GM23338 (cell line): ENCODE measurements at regions not wholly inside any gene's neighbourhood (a gene's known extent, or its start where the extent isn't known, plus 50 kb on each side); places are given as distances from the start of the nearest gene placed in this dataset.
"Not testable (repeated sequence)": the region's sequence is repeated elsewhere in the genome, so short reads cannot be mapped to it uniquely, and the experiment has no call there.

Experiments
- ATAC-seq: fragments of 200-7000 bp; cut with Tn5 transposase; 3 replicates; pipeline ENCODE4 v1.9.1; 2020
- DNase-seq: peaks from one replicate; pipeline ENCODE4 v3.0.0-alpha.2; 2015; ENCODE audit warnings: low spot score
- H2AFZ ChIP-seq: fragments of 200-600 bp; sonication (generic); 2 replicates; pipeline ENCODE4 v1.8.0; 2016; ENCODE audit warnings: antibody characterized with exemption, mild to moderate bottlenecking, moderate library complexity
- H3F3A ChIP-seq: fragments of 200-600 bp; sonication (generic); replicated peaks from 2 replicates; pipeline ENCODE4 v1.8.0; 2017; ENCODE audit warnings: antibody characterized with exemption, mixed run types, low read depth
- H3K27ac ChIP-seq: fragments of 200-600 bp; sonication (generic); 2 replicates; pipeline ENCODE4 v1.6.1; 2016; ENCODE audit warnings: low read depth
- H3K27me3 ChIP-seq: fragments of 200-600 bp; sonication (generic); 2 replicates; pipeline ENCODE4 v1.8.0; 2016; ENCODE audit warnings: mild to moderate bottlenecking, mixed run types, moderate library complexity; ENCODE audit not compliant: insufficient read depth
- H3K36me3 ChIP-seq: fragments of 200-600 bp; sonication (generic); 2 replicates; pipeline ENCODE4 v1.8.0; 2016; ENCODE audit warnings: mild to moderate bottlenecking; ENCODE audit not compliant: insufficient read depth
- H3K4me1 ChIP-seq: fragments of 200-600 bp; sonication (generic); 2 replicates; pipeline ENCODE4 v1.8.0; 2016; ENCODE audit warnings: mild to moderate bottlenecking, moderate library complexity; ENCODE audit not compliant: insufficient read depth
- H3K4me2 ChIP-seq: fragments of 200-600 bp; sonication (generic); 2 replicates; pipeline ENCODE4 v1.7.1; 2017; ENCODE audit warnings: mixed run types
- H3K4me3 ChIP-seq: fragments of 200-600 bp; sonication (generic); 2 replicates; pipeline ENCODE4 v1.6.1; 2016; ENCODE audit warnings: mixed run types
- H3K79me2 ChIP-seq: fragments of 200-600 bp; sonication (generic); replicated peaks from 2 replicates; pipeline ENCODE4 v1.8.0; 2017; ENCODE audit warnings: mild to moderate bottlenecking; ENCODE audit not compliant: insufficient read depth
- H3K9me2 ChIP-seq: fragments of 200-600 bp; sonication (generic); 2 replicates; pipeline ENCODE4 v1.8.0; 2017; ENCODE audit not compliant: insufficient read depth
- H4K20me1 ChIP-seq: fragments of 200-600 bp; sonication (generic); replicated peaks from 2 replicates; pipeline ENCODE4 v1.8.0; 2017; ENCODE audit warnings: mild to moderate bottlenecking; ENCODE audit not compliant: insufficient read depth
- H3K27ac Mint-ChIP-seq: 2 replicates; pipeline ENCODE4 v1.8.0; 2020; ENCODE audit warnings: inconsistent platforms, mild to moderate bottlenecking, moderate library complexity, mixed read lengths
- H3K27me3 Mint-ChIP-seq: 3 replicates; pipeline ENCODE4 v1.8.0; 2022; ENCODE audit warnings: low read depth, mild to moderate bottlenecking, moderate library complexity, mixed read lengths, inconsistent platforms; ENCODE audit not compliant: insufficient read depth, poor library complexity
- H3K36me3 Mint-ChIP-seq: 3 replicates; pipeline ENCODE4 v1.8.0; 2021; ENCODE audit warnings: low read depth, mild to moderate bottlenecking, inconsistent platforms, moderate library complexity, mixed read lengths
- H3K4me1 Mint-ChIP-seq: 3 replicates; pipeline ENCODE4 v1.8.0; 2020; ENCODE audit warnings: mild to moderate bottlenecking, inconsistent platforms, mixed read lengths
- H3K4me3 Mint-ChIP-seq: 3 replicates; pipeline ENCODE4 v1.8.0; 2021; ENCODE audit warnings: moderate library complexity, mild to moderate bottlenecking, inconsistent platforms, mixed read lengths
- H3K9me3 Mint-ChIP-seq: 3 replicates; pipeline ENCODE4 v1.8.0; 2020; ENCODE audit warnings: moderate library complexity, mild to moderate bottlenecking, inconsistent platforms, mixed read lengths
- CREB1 ChIP-seq: fragments of 250-450 bp; sonication (Bioruptor Pico); IDR thresholded peaks from 2 replicates; pipeline ENCODE4 v1.5.0; 2020; ENCODE audit warnings: low read depth, mild to moderate bottlenecking, moderate library complexity
- CTCF ChIP-seq, 2 experiments: fragments of 200-600 bp in 1 of 2; sonication (generic) in 1 of 2; conservative IDR thresholded peaks; 2 replicates each; pipeline versions ENCODE4 v1.5.1 to v1.6.1; 2016 to 2017; ENCODE audit warnings: antibody characterized with exemption in 2 of 2, low read depth in 2 of 2, mild to moderate bottlenecking in 2 of 2, moderate library complexity in 1 of 2
- ETS1 ChIP-seq: IDR thresholded peaks from 2 replicates; pipeline ENCODE4 v1.6.1; 2016; ENCODE audit warnings: antibody characterized with exemption
- EZH2 ChIP-seq: fragments of 200-600 bp; sonication (generic); IDR thresholded peaks from one replicate; pipeline ENCODE4 v1.8.0; 2017; ENCODE audit warnings: antibody characterized with exemption, mild to moderate bottlenecking, low read depth; ENCODE audit not compliant: unreplicated experiment
- EZH2phosphoT487 ChIP-seq: fragments of 200-600 bp; sonication (generic); IDR thresholded peaks from one replicate; pipeline ENCODE4 v1.8.1; 2018; ENCODE audit warnings: antibody characterized with exemption; ENCODE audit not compliant: unreplicated experiment
- NANOG ChIP-seq: IDR thresholded peaks from 2 replicates; pipeline ENCODE4 v1.6.1; 2016; ENCODE audit warnings: antibody characterized with exemption, borderline replicate concordance
- POLR2AphosphoS5 ChIP-seq: IDR thresholded peaks from 2 replicates; pipeline ENCODE4 v1.6.1; 2016; ENCODE audit warnings: antibody characterized with exemption, low read depth
- REST ChIP-seq: IDR thresholded peaks from one replicate; pipeline ENCODE4 v1.6.1; 2018; ENCODE audit warnings: antibody characterized with exemption; ENCODE audit not compliant: unreplicated experiment
- STAT1 ChIP-seq: IDR thresholded peaks from one replicate; pipeline ENCODE4 v1.6.1; 2016; ENCODE audit warnings: antibody characterized with exemption; ENCODE audit not compliant: unreplicated experiment
- ZNF114 ChIP-seq: fragments of 250-450 bp; sonication (Bioruptor Pico); IDR thresholded peaks from 2 replicates; pipeline ENCODE4 v1.5.0; 2020; ENCODE audit warnings: mild to moderate bottlenecking, moderate library complexity
- ZNF331 ChIP-seq: fragments of 250-450 bp; sonication (Bioruptor Pico); IDR thresholded peaks from 2 replicates; pipeline ENCODE4 v1.5.0; 2020; ENCODE audit warnings: low read depth, mild to moderate bottlenecking, moderate library complexity

GRCh38 chr2:77684543-77685319 is 162.6 kb upstream of the LRRTM4 start:
- ATAC-seq, H3K27ac ChIP-seq: not testable (repeated sequence)

GRCh38 chr2:77712601-77713000 is 190.4 kb upstream of the LRRTM4 start:
- no peaks in the 10 kb centered on the region for H3K9me3 Mint-ChIP-seq
- H3K4me2 ChIP-seq = no peak overlapping the region
- no peaks in the 10 kb centered on the region for H3K36me3 ChIP-seq
- no peaks in the 10 kb centered on the region for H3K9me2 ChIP-seq
- no peaks in the 10 kb centered on the region for H3K27me3 Mint-ChIP-seq
- no peak overlapping the region for H3K4me3 Mint-ChIP-seq
- H3K27me3 ChIP-seq = no peaks in the 10 kb centered on the region
- H3K27ac ChIP-seq = no peak overlapping the region
- ATAC-seq = no peak
- H2AFZ ChIP-seq = no peak overlapping the region
- no peak overlapping the region for H3K4me3 ChIP-seq
- no peak for DNase-seq
- peaks cover 5% of the 10 kb centered on the region; the same call in 1 of the 2 replicates for H3K4me1 ChIP-seq
- H3K4me1 Mint-ChIP-seq = peaks cover 7% of the 10 kb centered on the region; the same call in 2 of the 3 replicates
- H3K79me2 ChIP-seq = no peaks in the 10 kb centered on the region
- no peaks in the 10 kb centered on the region for H4K20me1 ChIP-seq
- peaks cover 6% of the 10 kb centered on the region; the same call in 2 of the 3 replicates for H3K36me3 Mint-ChIP-seq
- no peak for TF ChIP-seq STAT1
- no peak for TF ChIP-seq EZH2
- no peak for TF ChIP-seq REST
- TF ChIP-seq ETS1 = no peak
- no peak for TF ChIP-seq EZH2phosphoT487
- no peak for TF ChIP-seq POLR2AphosphoS5
- TF ChIP-seq NANOG = no peak
- no peak for TF ChIP-seq CTCF (conservative IDR thresholded peaks at IDR 0.05; ENCODE audit: low read depth in 2 of 2)
- no peak for TF ChIP-seq ZNF331
- TF ChIP-seq ZNF114 (CRISPR knock-in tag) = no peak
- no peak for TF ChIP-seq CREB1 (CRISPR knock-in tag)
- no peaks in the 10 kb centered on the region for H3F3A ChIP-seq
- no peak overlapping the region for H3K27ac Mint-ChIP-seq

More at GRCh38 chr2:77684543-77685319, 162.6 kb upstream of the LRRTM4 start:
- H2AFZ ChIP-seq, DNase-seq, H3K36me3 ChIP-seq, H3K4me3 ChIP-seq, H3K4me1 Mint-ChIP-seq, H4K20me1 ChIP-seq, H3K9me3 Mint-ChIP-seq, H3K27ac Mint-ChIP-seq, H3K79me2 ChIP-seq, H3K27me3 ChIP-seq, H3F3A ChIP-seq, H3K27me3 Mint-ChIP-seq, H3K4me2 ChIP-seq, H3K36me3 Mint-ChIP-seq, H3K4me1 ChIP-seq, H3K4me3 Mint-ChIP-seq, H3K9me2 ChIP-seq: not testable (repeated sequence)
